Spleen (tissue), 7 donors: ENCODE measurements at regions not wholly inside any gene's neighbourhood (a gene's known extent, or its start where the extent isn't known, plus 50 kb on each side); places are given as distances from the start of the nearest gene placed in this dataset.

Source experiments
- POLR2A ChIP-seq, 3 donors: fragments of 450-650 bp; IDR thresholded peaks; one replicate each; pipeline ENCODE4 v1.5.1; 2017; ENCODE audit warnings: antibody characterized with exemption in 3 of 3, mild to moderate bottlenecking in 1 of 3
- POLR2AphosphoS5 ChIP-seq, 3 donors: sonication (generic); formaldehyde crosslinking; IDR thresholded peaks; one replicate each; pipeline ENCODE4 v1.5.1; 2017; ENCODE audit warnings: antibody characterized with exemption in 3 of 3
- TF ChIP-seq, protein P1 (sequence below), 11 experiments: fragments of 200-600 bp in 7 of 11; fragments of 450-650 bp in 4 of 11; sonication (generic) in 4 of 11; IDR thresholded peaks in 8 of 11; conservative IDR thresholded peaks in 3 of 11; 1 replicate in 7 of 11; 2 replicates in 4 of 11; pipeline versions ENCODE4 v1.4.0 to v1.8.0; 2016 to 2021; ENCODE audit warnings: antibody characterized with exemption in 11 of 11, inconsistent platforms in 4 of 11, mild to moderate bottlenecking in 1 of 11
- donor health status: DM: no; HTN: no; CAD: no; lungs with moderate emphysema.
- donor health status: DM: no; HTN: no; CAD: no.
- donor health status: DM: no; HTN: no; CAD: no.

DNA sequence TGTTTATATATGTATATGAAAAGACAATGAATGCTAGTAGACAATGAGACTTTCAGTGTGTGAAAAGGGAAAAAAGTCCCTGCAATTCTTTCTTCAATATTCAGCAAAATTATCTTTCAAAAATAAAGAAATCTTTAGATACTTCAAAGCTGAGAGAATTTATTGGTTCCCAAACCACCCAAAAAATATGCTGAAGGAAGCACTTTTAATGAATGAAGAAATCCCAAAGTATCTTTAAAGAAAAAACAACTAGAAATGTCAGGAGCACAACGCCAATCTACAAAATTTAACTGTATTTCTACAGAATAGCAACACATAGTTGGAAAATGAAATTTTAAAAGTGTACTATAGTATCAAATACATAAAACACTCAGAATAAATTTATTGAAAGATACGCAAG lies 142.3 kb upstream of the CHRM3 start:
- TF ChIP-seq, protein P1, sequence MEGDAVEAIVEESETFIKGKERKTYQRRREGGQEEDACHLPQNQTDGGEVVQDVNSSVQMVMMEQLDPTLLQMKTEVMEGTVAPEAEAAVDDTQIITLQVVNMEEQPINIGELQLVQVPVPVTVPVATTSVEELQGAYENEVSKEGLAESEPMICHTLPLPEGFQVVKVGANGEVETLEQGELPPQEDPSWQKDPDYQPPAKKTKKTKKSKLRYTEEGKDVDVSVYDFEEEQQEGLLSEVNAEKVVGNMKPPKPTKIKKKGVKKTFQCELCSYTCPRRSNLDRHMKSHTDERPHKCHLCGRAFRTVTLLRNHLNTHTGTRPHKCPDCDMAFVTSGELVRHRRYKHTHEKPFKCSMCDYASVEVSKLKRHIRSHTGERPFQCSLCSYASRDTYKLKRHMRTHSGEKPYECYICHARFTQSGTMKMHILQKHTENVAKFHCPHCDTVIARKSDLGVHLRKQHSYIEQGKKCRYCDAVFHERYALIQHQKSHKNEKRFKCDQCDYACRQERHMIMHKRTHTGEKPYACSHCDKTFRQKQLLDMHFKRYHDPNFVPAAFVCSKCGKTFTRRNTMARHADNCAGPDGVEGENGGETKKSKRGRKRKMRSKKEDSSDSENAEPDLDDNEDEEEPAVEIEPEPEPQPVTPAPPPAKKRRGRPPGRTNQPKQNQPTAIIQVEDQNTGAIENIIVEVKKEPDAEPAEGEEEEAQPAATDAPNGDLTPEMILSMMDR (IDR thresholded peaks at IDR 0.05 in 8 of 11, conservative IDR thresholded peaks at IDR 0.05 in 3 of 11): no peak
- TF ChIP-seq POLR2AphosphoS5 (IDR thresholded peaks at IDR 0.05) (no peak), POLR2A (IDR thresholded peaks at IDR 0.05) (no peak)
